ENCODE measurements at regions not wholly inside any gene's neighbourhood (a gene's known extent, or its start where the extent isn't known, plus 50 kb on each side); places are given as distances from the start of the nearest gene placed in this dataset.

GRCh38 chr5:72648480-72648879 is 141.3 kb upstream of the ZNF366 start:
- H3K4me1 ChIP-seq (ENCODE audit: insufficient read depth, low read length) = no peaks in the 10 kb centered on the region
- Mint-ChIP-seq H3K9me3 (no peaks in the 10 kb centered on the region), H3K27me3 (ENCODE audit: low read depth) (no peaks in the 10 kb centered on the region), H3K27ac (no peak overlapping the region), H3K4me1 (peaks cover 10 to 11% of the 10 kb centered on the region in 2 experiments), H3K4me3 (no peak overlapping the region), H3K36me3 (ENCODE audit: insufficient read depth in 1 of 3, low read depth in 3 of 3) (no peaks in the 10 kb centered on the region)
- no peak overlapping the region for H3K27ac ChIP-seq (ENCODE audit: insufficient read length, low read depth, low read length)
- no peaks in the 10 kb centered on the region for H3K79me1 ChIP-seq (ENCODE audit: insufficient read depth, low read depth, low read length, poor library complexity, severe bottlenecking)
- no peak overlapping the region for H3K23ac ChIP-seq (ENCODE audit: insufficient read length, low read depth, low read length)
- H3K4me2 ChIP-seq (ENCODE audit: insufficient read depth, insufficient read length, low read length) = no peak overlapping the region
- no peak overlapping the region for H3K14ac ChIP-seq (ENCODE audit: insufficient read depth, low read length)
- no peak overlapping the region for H2BK120ac ChIP-seq (ENCODE audit: low read depth, low read length, poor library complexity, severe bottlenecking)
- H3T11ph ChIP-seq (ENCODE audit: low read length) = no peak overlapping the region
- H3K4ac ChIP-seq (ENCODE audit: low read depth, low read length) = no peak overlapping the region
- H3K79me2 ChIP-seq (ENCODE audit: insufficient read depth, low read length) = no peaks in the 10 kb centered on the region
- no peak for TF ChIP-seq CTCF (conservative IDR thresholded peaks at IDR 0.05)
- no peak overlapping the region for H2BK20ac ChIP-seq (ENCODE audit: low read depth, low read length, poor library complexity, severe bottlenecking)
- H3K9ac ChIP-seq (ENCODE audit: extremely low read depth, insufficient read length, low read length) = no peak overlapping the region
- no peaks in the 10 kb centered on the region for H3K9me3 ChIP-seq (ENCODE audit: control insufficient read depth, low read depth, low read length)
- H3K23me2 ChIP-seq (ENCODE audit: insufficient read length, low read depth, low read length, poor library complexity, severe bottlenecking) = no peaks in the 10 kb centered on the region
- no peak overlapping the region for H4K5ac ChIP-seq (ENCODE audit: insufficient read length, low read depth, low read length)
- H4K91ac ChIP-seq (ENCODE audit: insufficient read length, low read depth, low read length) = no peak overlapping the region
- H2AFZ ChIP-seq (ENCODE audit: low read length) = no peak overlapping the region
- no peak overlapping the region for H2AK5ac ChIP-seq (ENCODE audit: insufficient read length, low read length)
- WGBS (ENCODE audit: extremely low coverage, insufficient read length, low lambda C conversion rate) = no CpG with 5 or more reads among the region's 1 CpG
- H3K18ac ChIP-seq (ENCODE audit: insufficient read length, low read depth, low read length) = no peak overlapping the region
- DNase-seq = no peak
- no peaks in the 10 kb centered on the region for H4K20me1 ChIP-seq (ENCODE audit: control insufficient read depth, insufficient read depth, insufficient read length)
- H3K27me3 ChIP-seq (ENCODE audit: insufficient read depth, low read length) = no peaks in the 10 kb centered on the region
- no peak overlapping the region for H2BK5ac ChIP-seq (ENCODE audit: insufficient read length, low read length)
- no peak overlapping the region for H3K56ac ChIP-seq (ENCODE audit: insufficient read length, low read depth, low read length)
- no peak overlapping the region for H2BK12ac ChIP-seq (ENCODE audit: insufficient read length, low read depth, low read length)
- H4K8ac ChIP-seq (replicated peaks; ENCODE audit: insufficient read length, low read depth, low read length) = no peak overlapping the region
- no peak overlapping the region for H2BK15ac ChIP-seq (ENCODE audit: low read depth, low read length)

All from H9 (cell line).